GM23338 (cell line): ENCODE measurements at regions not wholly inside any gene's neighbourhood (a gene's known extent, or its start where the extent isn't known, plus 50 kb on each side); places are given as distances from the start of the nearest gene placed in this dataset.

Experiments used
- ATAC-seq: fragments of 200-7000 bp; cut with Tn5 transposase; 3 replicates; pipeline ENCODE4 v1.9.1; 2020
- DNase-seq: peaks from one replicate; pipeline ENCODE4 v3.0.0-alpha.2; 2015; ENCODE audit warnings: low spot score
- H2AFZ ChIP-seq: fragments of 200-600 bp; sonication (generic); 2 replicates; pipeline ENCODE4 v1.8.0; 2016; ENCODE audit warnings: antibody characterized with exemption, mild to moderate bottlenecking, moderate library complexity
- H3F3A ChIP-seq: fragments of 200-600 bp; sonication (generic); replicated peaks from 2 replicates; pipeline ENCODE4 v1.8.0; 2017; ENCODE audit warnings: antibody characterized with exemption, mixed run types, low read depth
- H3K27ac ChIP-seq: fragments of 200-600 bp; sonication (generic); 2 replicates; pipeline ENCODE4 v1.6.1; 2016; ENCODE audit warnings: low read depth
- H3K27me3 ChIP-seq: fragments of 200-600 bp; sonication (generic); 2 replicates; pipeline ENCODE4 v1.8.0; 2016; ENCODE audit warnings: mild to moderate bottlenecking, mixed run types, moderate library complexity; ENCODE audit not compliant: insufficient read depth
- H3K36me3 ChIP-seq: fragments of 200-600 bp; sonication (generic); 2 replicates; pipeline ENCODE4 v1.8.0; 2016; ENCODE audit warnings: mild to moderate bottlenecking; ENCODE audit not compliant: insufficient read depth
- H3K4me1 ChIP-seq: fragments of 200-600 bp; sonication (generic); 2 replicates; pipeline ENCODE4 v1.8.0; 2016; ENCODE audit warnings: mild to moderate bottlenecking, moderate library complexity; ENCODE audit not compliant: insufficient read depth
- H3K4me2 ChIP-seq: fragments of 200-600 bp; sonication (generic); 2 replicates; pipeline ENCODE4 v1.7.1; 2017; ENCODE audit warnings: mixed run types
- H3K4me3 ChIP-seq: fragments of 200-600 bp; sonication (generic); 2 replicates; pipeline ENCODE4 v1.6.1; 2016; ENCODE audit warnings: mixed run types
- H3K79me2 ChIP-seq: fragments of 200-600 bp; sonication (generic); replicated peaks from 2 replicates; pipeline ENCODE4 v1.8.0; 2017; ENCODE audit warnings: mild to moderate bottlenecking; ENCODE audit not compliant: insufficient read depth
- H3K9me2 ChIP-seq: fragments of 200-600 bp; sonication (generic); 2 replicates; pipeline ENCODE4 v1.8.0; 2017; ENCODE audit not compliant: insufficient read depth
- H4K20me1 ChIP-seq: fragments of 200-600 bp; sonication (generic); replicated peaks from 2 replicates; pipeline ENCODE4 v1.8.0; 2017; ENCODE audit warnings: mild to moderate bottlenecking; ENCODE audit not compliant: insufficient read depth
- H3K27ac Mint-ChIP-seq: 2 replicates; pipeline ENCODE4 v1.8.0; 2020; ENCODE audit warnings: inconsistent platforms, mild to moderate bottlenecking, moderate library complexity, mixed read lengths
- H3K27me3 Mint-ChIP-seq: 3 replicates; pipeline ENCODE4 v1.8.0; 2022; ENCODE audit warnings: low read depth, mild to moderate bottlenecking, moderate library complexity, mixed read lengths, inconsistent platforms; ENCODE audit not compliant: insufficient read depth, poor library complexity
- H3K36me3 Mint-ChIP-seq: 3 replicates; pipeline ENCODE4 v1.8.0; 2021; ENCODE audit warnings: low read depth, mild to moderate bottlenecking, inconsistent platforms, moderate library complexity, mixed read lengths
- H3K4me1 Mint-ChIP-seq: 3 replicates; pipeline ENCODE4 v1.8.0; 2020; ENCODE audit warnings: mild to moderate bottlenecking, inconsistent platforms, mixed read lengths
- H3K4me3 Mint-ChIP-seq: 3 replicates; pipeline ENCODE4 v1.8.0; 2021; ENCODE audit warnings: moderate library complexity, mild to moderate bottlenecking, inconsistent platforms, mixed read lengths
- H3K9me3 Mint-ChIP-seq: 3 replicates; pipeline ENCODE4 v1.8.0; 2020; ENCODE audit warnings: moderate library complexity, mild to moderate bottlenecking, inconsistent platforms, mixed read lengths
- ETS1 ChIP-seq: IDR thresholded peaks from 2 replicates; pipeline ENCODE4 v1.6.1; 2016; ENCODE audit warnings: antibody characterized with exemption
- EZH2 ChIP-seq: fragments of 200-600 bp; sonication (generic); IDR thresholded peaks from one replicate; pipeline ENCODE4 v1.8.0; 2017; ENCODE audit warnings: antibody characterized with exemption, mild to moderate bottlenecking, low read depth; ENCODE audit not compliant: unreplicated experiment
- JUNB ChIP-seq: IDR thresholded peaks from one replicate; pipeline ENCODE4 v1.6.1; 2016; ENCODE audit warnings: antibody characterized with exemption; ENCODE audit not compliant: unreplicated experiment
- NANOG ChIP-seq: IDR thresholded peaks from 2 replicates; pipeline ENCODE4 v1.6.1; 2016; ENCODE audit warnings: antibody characterized with exemption, borderline replicate concordance
- POLR2AphosphoS5 ChIP-seq: IDR thresholded peaks from 2 replicates; pipeline ENCODE4 v1.6.1; 2016; ENCODE audit warnings: antibody characterized with exemption, low read depth
- STAT1 ChIP-seq: IDR thresholded peaks from one replicate; pipeline ENCODE4 v1.6.1; 2016; ENCODE audit warnings: antibody characterized with exemption; ENCODE audit not compliant: unreplicated experiment
- ZNF114 ChIP-seq: fragments of 250-450 bp; sonication (Bioruptor Pico); IDR thresholded peaks from 2 replicates; pipeline ENCODE4 v1.5.0; 2020; ENCODE audit warnings: mild to moderate bottlenecking, moderate library complexity
- ZNF331 ChIP-seq: fragments of 250-450 bp; sonication (Bioruptor Pico); IDR thresholded peaks from 2 replicates; pipeline ENCODE4 v1.5.0; 2020; ENCODE audit warnings: low read depth, mild to moderate bottlenecking, moderate library complexity
- TF ChIP-seq, protein P1 (sequence below): fragments of 250-450 bp; sonication (Bioruptor Pico); IDR thresholded peaks from 2 replicates; pipeline ENCODE4 v1.5.0; 2020; ENCODE audit warnings: mild to moderate bottlenecking, moderate library complexity

DNA sequence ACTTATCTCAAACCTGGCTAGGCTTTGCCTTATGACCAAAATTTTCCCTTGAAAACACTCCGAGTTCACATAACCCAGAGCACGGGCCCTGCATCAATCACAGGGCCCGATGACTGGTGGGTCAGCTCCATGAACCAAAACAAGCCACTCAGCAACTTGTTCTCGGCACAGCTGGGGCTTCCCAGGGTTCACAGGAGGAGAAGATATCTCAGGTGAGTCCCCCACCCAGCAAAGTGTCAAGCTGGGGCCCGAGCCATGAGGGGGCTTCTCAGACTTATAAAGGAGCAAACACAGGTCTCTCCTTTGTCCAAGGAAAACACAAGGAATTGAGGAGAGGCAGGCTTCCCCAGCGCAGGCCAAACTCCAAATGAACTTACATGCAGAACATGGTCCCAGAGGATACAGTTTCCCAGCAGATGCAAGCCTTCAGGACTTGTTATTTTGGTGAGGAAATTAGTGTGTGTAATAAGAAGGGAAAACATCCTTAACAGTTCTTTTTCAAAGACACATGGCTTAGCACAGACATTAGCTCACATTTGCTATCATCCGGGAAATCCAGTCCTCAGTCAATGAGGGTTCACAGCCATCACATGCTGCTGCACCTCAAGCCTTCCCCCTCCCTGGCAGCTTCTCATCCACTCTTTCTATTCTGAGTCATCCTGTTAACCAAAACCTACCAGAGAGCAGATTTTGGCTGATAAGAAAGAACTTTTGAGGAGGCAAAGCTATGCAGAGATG, 98.1 kb upstream of the NFIA start:
- no peaks in the 10 kb centered on the region for H3K9me3 Mint-ChIP-seq
- H3K27me3 Mint-ChIP-seq = no peaks in the 10 kb centered on the region
- no peaks in the 10 kb centered on the region for H3K27me3 ChIP-seq
- H3K27ac ChIP-seq = no peak overlapping the region
- no peak for TF ChIP-seq STAT1
- TF ChIP-seq, protein P1, sequence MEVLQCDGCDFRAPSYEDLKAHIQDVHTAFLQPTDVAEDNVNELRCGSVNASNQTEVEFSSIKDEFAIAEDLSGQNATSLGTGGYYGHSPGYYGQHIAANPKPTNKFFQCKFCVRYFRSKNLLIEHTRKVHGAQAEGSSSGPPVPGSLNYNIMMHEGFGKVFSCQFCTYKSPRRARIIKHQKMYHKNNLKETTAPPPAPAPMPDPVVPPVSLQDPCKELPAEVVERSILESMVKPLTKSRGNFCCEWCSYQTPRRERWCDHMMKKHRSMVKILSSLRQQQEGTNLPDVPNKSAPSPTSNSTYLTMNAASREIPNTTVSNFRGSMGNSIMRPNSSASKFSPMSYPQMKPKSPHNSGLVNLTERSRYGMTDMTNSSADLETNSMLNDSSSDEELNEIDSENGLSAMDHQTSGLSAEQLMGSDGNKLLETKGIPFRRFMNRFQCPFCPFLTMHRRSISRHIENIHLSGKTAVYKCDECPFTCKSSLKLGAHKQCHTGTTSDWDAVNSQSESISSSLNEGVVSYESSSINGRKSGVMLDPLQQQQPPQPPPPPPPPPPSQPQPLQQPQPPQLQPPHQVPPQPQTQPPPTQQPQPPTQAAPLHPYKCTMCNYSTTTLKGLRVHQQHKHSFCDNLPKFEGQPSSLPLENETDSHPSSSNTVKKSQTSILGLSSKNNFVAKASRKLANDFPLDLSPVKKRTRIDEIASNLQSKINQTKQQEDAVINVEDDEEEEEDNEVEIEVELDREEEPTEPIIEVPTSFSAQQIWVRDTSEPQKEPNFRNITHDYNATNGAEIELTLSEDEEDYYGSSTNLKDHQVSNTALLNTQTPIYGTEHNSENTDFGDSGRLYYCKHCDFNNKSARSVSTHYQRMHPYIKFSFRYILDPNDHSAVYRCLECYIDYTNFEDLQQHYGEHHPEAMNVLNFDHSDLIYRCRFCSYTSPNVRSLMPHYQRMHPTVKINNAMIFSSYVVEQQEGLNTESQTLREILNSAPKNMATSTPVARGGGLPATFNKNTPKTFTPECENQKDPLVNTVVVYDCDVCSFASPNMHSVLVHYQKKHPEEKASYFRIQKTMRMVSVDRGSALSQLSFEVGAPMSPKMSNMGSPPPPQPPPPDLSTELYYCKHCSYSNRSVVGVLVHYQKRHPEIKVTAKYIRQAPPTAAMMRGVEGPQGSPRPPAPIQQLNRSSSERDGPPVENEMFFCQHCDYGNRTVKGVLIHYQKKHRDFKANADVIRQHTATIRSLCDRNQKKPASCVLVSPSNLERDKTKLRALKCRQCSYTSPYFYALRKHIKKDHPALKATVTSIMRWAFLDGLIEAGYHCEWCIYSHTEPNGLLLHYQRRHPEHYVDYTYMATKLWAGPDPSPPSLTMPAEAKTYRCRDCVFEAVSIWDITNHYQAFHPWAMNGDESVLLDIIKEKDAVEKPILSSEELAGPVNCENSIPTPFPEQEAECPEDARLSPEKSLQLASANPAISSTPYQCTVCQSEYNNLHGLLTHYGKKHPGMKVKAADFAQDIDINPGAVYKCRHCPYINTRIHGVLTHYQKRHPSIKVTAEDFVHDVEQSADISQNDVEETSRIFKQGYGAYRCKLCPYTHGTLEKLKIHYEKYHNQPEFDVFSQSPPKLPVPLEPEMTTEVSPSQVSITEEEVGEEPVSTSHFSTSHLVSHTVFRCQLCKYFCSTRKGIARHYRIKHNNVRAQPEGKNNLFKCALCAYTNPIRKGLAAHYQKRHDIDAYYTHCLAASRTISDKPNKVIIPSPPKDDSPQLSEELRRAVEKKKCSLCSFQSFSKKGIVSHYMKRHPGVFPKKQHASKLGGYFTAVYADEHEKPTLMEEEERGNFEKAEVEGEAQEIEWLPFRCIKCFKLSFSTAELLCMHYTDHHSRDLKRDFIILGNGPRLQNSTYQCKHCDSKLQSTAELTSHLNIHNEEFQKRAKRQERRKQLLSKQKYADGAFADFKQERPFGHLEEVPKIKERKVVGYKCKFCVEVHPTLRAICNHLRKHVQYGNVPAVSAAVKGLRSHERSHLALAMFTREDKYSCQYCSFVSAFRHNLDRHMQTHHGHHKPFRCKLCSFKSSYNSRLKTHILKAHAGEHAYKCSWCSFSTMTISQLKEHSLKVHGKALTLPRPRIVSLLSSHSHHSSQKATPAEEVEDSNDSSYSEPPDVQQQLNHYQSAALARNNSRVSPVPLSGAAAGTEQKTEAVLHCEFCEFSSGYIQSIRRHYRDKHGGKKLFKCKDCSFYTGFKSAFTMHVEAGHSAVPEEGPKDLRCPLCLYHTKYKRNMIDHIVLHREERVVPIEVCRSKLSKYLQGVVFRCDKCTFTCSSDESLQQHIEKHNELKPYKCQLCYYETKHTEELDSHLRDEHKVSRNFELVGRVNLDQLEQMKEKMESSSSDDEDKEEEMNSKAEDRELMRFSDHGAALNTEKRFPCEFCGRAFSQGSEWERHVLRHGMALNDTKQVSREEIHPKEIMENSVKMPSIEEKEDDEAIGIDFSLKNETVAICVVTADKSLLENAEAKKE (CRISPR knock-in tag) = no peak
- no peak for TF ChIP-seq ETS1
- TF ChIP-seq POLR2AphosphoS5 = no peak
- TF ChIP-seq JUNB = no peak
- TF ChIP-seq ZNF114 = no peak
- TF ChIP-seq NANOG = no peak
- TF ChIP-seq ZNF331 = no peak
- TF ChIP-seq EZH2 = no peak
- ATAC-seq = no peak
- DNase-seq = no peak
- no peaks in the 10 kb centered on the region for H3K4me1 ChIP-seq
- no peaks in the 10 kb centered on the region for H3K36me3 ChIP-seq
- H3K27ac Mint-ChIP-seq = no peak overlapping the region
- no peaks in the 10 kb centered on the region for H3K9me2 ChIP-seq
- H3K36me3 Mint-ChIP-seq = no peaks in the 10 kb centered on the region
- H3K4me1 Mint-ChIP-seq = no peaks in the 10 kb centered on the region; the same call in 2 of the 3 replicates
- H3K4me3 Mint-ChIP-seq = no peak overlapping the region
- no peaks in the 10 kb centered on the region for H4K20me1 ChIP-seq
- no peak overlapping the region for H3K4me3 ChIP-seq
- H3F3A ChIP-seq = no peaks in the 10 kb centered on the region
- no peak overlapping the region for H3K4me2 ChIP-seq
- no peaks in the 10 kb centered on the region for H3K79me2 ChIP-seq
- H2AFZ ChIP-seq = peak overlapping the region; percentile 63; the same call in 1 of the 2 replicates
